ENCODE measurements at regions not wholly inside any gene's neighbourhood (a gene's known extent, or its start where the extent isn't known, plus 50 kb on each side); places are given as distances from the start of the nearest gene placed in this dataset.

DNA sequence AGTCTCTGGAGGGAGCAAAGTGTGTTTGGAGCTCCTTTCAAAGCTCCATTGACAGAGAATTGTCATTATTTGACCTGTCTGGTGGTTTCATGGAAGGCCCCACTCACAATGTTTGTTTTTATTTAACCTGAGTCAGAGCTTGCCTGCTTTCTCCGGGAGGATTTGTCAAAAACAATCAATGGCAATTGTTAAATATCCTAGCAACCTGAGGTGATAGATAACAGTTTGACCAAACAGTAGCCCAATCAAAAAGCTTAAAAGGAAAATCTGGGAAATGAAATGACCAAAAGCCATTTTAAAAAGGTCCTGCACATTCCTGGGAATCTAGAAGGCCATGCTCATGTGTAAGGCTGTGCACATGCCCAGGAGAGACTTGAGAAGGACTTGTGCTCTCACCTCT is 177.2 kb upstream of the POC5 start:
- TF ChIP-seq, protein P1, sequence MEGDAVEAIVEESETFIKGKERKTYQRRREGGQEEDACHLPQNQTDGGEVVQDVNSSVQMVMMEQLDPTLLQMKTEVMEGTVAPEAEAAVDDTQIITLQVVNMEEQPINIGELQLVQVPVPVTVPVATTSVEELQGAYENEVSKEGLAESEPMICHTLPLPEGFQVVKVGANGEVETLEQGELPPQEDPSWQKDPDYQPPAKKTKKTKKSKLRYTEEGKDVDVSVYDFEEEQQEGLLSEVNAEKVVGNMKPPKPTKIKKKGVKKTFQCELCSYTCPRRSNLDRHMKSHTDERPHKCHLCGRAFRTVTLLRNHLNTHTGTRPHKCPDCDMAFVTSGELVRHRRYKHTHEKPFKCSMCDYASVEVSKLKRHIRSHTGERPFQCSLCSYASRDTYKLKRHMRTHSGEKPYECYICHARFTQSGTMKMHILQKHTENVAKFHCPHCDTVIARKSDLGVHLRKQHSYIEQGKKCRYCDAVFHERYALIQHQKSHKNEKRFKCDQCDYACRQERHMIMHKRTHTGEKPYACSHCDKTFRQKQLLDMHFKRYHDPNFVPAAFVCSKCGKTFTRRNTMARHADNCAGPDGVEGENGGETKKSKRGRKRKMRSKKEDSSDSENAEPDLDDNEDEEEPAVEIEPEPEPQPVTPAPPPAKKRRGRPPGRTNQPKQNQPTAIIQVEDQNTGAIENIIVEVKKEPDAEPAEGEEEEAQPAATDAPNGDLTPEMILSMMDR (IDR thresholded peaks at IDR 0.05; ENCODE audit: insufficient read depth, low read length, poor library complexity, severe bottlenecking) = no peak
- H3K36me3 ChIP-seq (ENCODE audit: control insufficient read depth, insufficient read depth, low read length) = no peaks in the 10 kb centered on the region
- no peaks in the 10 kb centered on the region for H3K27me3 ChIP-seq (replicated peaks; ENCODE audit: control insufficient read depth, insufficient read depth, low read length)
- no peak for DNase-seq (ENCODE audit: extremely low read depth, insufficient read length)
- no peak overlapping the region for H3K4me3 ChIP-seq (replicated peaks; ENCODE audit: low read depth, low read length)

DNA sequence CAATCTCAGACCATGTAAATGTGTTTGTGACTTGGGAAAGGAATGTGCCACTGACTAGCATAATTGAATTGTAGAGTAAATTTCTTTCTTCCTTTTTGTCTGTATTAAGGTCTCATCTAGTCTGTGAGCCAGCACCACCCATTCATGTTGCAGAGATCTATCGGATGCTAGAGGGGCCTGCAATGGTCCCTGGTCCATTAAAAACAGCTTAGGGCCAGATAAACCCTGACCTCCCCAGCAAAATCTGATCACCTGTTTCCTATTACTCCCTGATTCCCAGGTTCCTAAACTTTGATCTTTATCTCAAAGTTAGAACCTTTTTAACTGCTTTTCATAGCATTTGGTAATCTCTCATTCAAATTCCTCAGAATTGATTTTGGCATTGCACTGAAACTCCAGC is 174.5 kb upstream of the POC5 start:
- Histone ChIP-seq H3K4me3 (replicated peaks; ENCODE audit: low read depth, low read length) (no peak overlapping the region), H3K36me3 (ENCODE audit: control insufficient read depth, insufficient read depth, low read length) (no peaks in the 10 kb centered on the region), H3K27me3 (replicated peaks; ENCODE audit: control insufficient read depth, insufficient read depth, low read length) (no peaks in the 10 kb centered on the region)
- no peak for DNase-seq (ENCODE audit: extremely low read depth, insufficient read length)
- TF ChIP-seq, protein P1 (IDR thresholded peaks at IDR 0.05; ENCODE audit: insufficient read depth, low read length, poor library complexity, severe bottlenecking) = no peak

DNA sequence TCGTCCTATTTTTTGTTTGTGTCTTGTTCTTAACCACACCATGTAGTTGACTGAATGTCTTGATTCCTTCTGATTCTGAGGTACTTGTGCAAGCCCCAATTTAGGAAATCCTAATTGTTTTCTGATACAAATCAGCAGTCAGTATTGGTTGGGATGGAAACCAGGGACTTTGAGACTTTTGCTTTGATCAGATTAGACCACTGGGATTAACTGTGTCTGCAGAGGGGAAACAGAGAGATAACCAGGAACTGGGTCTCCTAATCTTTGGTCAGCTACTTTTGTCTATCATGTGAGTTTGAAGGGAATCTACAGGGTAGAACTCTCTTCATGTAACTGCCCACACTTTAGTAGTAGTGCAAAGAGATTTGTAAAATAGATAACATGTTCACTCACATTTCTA is 173.8 kb upstream of the POC5 start:
- Histone ChIP-seq H3K36me3 (ENCODE audit: control insufficient read depth, insufficient read depth, low read length) (no peaks in the 10 kb centered on the region), H3K27me3 (replicated peaks; ENCODE audit: control insufficient read depth, insufficient read depth, low read length) (no peaks in the 10 kb centered on the region), H3K4me3 (replicated peaks; ENCODE audit: low read depth, low read length) (no peak overlapping the region)
- TF ChIP-seq, protein P1 (IDR thresholded peaks at IDR 0.05; ENCODE audit: insufficient read depth, low read length, poor library complexity, severe bottlenecking) = no peak
- no peak for DNase-seq (ENCODE audit: extremely low read depth, insufficient read length)

DNA sequence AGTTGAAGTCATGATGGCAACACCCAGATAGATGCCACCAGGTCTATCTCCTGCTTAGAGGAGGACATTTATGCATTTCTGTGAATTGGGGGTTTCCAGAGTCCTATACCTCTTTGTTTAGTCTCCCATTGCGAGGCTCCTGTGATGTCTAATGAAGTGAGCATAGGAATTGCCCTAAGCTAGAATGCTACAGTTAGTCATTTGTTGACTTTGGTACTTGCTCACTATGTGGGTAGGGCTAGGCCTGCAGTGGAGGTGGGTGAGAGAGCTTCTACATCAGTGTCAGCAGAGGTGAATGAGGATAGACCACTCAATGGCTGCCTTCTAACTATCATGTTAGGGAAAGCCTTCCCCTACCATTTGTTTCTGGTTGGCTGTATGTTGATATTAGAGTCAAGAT is 173.3 kb upstream of the POC5 start:
- Histone ChIP-seq H3K36me3 (ENCODE audit: control insufficient read depth, insufficient read depth, low read length) (no peaks in the 10 kb centered on the region), H3K27me3 (replicated peaks; ENCODE audit: control insufficient read depth, insufficient read depth, low read length) (no peaks in the 10 kb centered on the region), H3K4me3 (replicated peaks; ENCODE audit: low read depth, low read length) (no peak overlapping the region)
- DNase-seq (ENCODE audit: extremely low read depth, insufficient read length) = peak; percentile 7
- TF ChIP-seq, protein P1 (IDR thresholded peaks at IDR 0.05; ENCODE audit: insufficient read depth, low read length, poor library complexity, severe bottlenecking) = no peak

DNA sequence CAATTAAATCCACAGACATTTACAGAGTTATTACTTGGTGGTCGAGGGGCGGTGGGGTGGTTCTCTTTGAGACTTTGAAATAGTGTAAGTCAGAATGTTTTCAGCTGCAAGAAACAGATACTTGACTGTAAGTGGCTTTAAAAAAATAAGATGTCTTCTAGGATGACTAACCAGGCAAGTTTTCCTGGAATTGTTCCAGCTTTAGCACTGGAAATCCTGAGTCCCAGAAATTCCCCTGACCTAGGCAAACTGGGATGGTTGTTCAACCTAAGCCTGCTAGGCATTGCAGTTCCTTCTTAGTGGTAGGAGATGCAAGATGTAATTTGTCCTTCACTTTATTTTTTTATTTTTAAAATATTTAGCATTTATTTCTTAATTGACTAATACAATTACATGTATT is 169.5 kb upstream of the POC5 start:
- Histone ChIP-seq H3K4me3 (replicated peaks; ENCODE audit: low read depth, low read length) (no peak overlapping the region), H3K27me3 (replicated peaks; ENCODE audit: control insufficient read depth, insufficient read depth, low read length) (no peaks in the 10 kb centered on the region), H3K36me3 (ENCODE audit: control insufficient read depth, insufficient read depth, low read length) (no peaks in the 10 kb centered on the region)
- TF ChIP-seq, protein P1 (IDR thresholded peaks at IDR 0.05; ENCODE audit: insufficient read depth, low read length, poor library complexity, severe bottlenecking) = no peak
- DNase-seq (ENCODE audit: extremely low read depth, insufficient read length) = no peak

DNA sequence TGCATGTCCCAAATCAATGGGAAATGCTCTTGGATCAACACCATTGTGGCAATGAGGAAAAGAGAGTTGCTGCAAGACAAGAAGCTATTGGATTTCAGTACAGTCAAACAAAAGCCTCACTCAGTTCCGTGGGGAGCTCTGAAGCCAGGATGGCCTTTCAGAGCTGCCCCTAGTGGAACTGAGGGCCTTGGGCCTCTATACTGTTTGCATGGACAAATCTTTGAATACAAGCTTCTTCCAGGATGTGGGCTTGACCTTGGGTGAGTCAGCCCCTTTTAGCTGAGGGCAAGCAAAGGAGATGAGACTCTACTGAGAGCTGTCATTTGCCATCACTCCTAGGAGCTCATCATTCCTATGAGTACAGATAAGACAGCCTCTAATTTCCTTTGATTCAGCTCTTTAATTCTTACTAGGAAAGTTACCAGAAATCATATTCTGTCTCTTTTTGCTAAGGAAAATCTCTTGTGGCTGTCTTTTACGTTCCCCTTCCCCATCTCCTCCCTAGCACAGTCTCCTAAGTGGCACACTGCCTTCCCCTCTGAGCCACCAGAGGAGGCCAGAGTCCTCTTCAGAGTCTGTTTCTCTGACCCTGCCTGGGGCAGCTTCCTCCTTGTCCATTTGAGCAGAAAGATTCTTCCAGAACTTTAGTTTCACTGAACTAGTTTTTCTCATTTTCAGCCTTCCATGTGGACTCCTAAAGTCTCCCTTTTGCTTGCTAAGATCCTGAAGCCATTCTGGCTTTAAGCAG is 168.8 kb upstream of the POC5 start:
- no peak overlapping the region for H3K4me3 ChIP-seq (replicated peaks; ENCODE audit: low read depth, low read length)
- no peaks in the 10 kb centered on the region for H3K27me3 ChIP-seq (replicated peaks; ENCODE audit: control insufficient read depth, insufficient read depth, low read length)
- H3K36me3 ChIP-seq (ENCODE audit: control insufficient read depth, insufficient read depth, low read length) = no peaks in the 10 kb centered on the region
- DNase-seq (ENCODE audit: extremely low read depth, insufficient read length) = no peak
- TF ChIP-seq, protein P1 (IDR thresholded peaks at IDR 0.05; ENCODE audit: insufficient read depth, low read length, poor library complexity, severe bottlenecking) = peak; percentile 87

Measured in GM06990 (cell line).